ENCODE measurements at regions not wholly inside any gene's neighbourhood (a gene's known extent, or its start where the extent isn't known, plus 50 kb on each side); places are given as distances from the start of the nearest gene placed in this dataset.

GRCh38 chr11:109306322-109306721 is 115.7 kb upstream of the C11orf87 start:
- Histone ChIP-seq H3K9me3 (no peaks in the 10 kb centered on the region), H3K27me3 (no peaks in the 10 kb centered on the region), H3K36me3 (no peaks in the 10 kb centered on the region), H3K27ac (no peak overlapping the region), H3K4me1 (no peaks in the 10 kb centered on the region), H3K4me3 (no peak overlapping the region)
- TF ChIP-seq EP300 (IDR thresholded peaks at IDR 0.05) (no peak), CTCF (IDR thresholded peaks at IDR 0.05) (no peak), POLR2A (IDR thresholded peaks at IDR 0.05) (no peak), POLR2AphosphoS5 (IDR thresholded peaks at IDR 0.05) (no peak)
- WGBS, 2 donors (ENCODE audit: low coverage in 1 of 2) = 68% methylated on average over 2 of the region's 2 CpGs; no CpG with 5 or more reads in 1 of the 2 donors
- no peak for ATAC-seq

- ATAC-seq = no peak
- no peaks in the 10 kb centered on the region for H3K4me1 ChIP-seq
- H3K4me3 ChIP-seq = no peak overlapping the region
- no peak for TF ChIP-seq POLR2AphosphoS5 (IDR thresholded peaks at IDR 0.05)
- no peak for TF ChIP-seq EP300 (IDR thresholded peaks at IDR 0.05)
- TF ChIP-seq POLR2A (IDR thresholded peaks at IDR 0.05) = no peak
- no peak for TF ChIP-seq CTCF (IDR thresholded peaks at IDR 0.05)
- no peak overlapping the region for H3K27ac ChIP-seq
- 76 to 94% methylated on average over 3 of the region's 3 CpGs for WGBS, 2 donors (ENCODE audit: low coverage in 1 of 2)
- no peaks in the 10 kb centered on the region for H3K36me3 ChIP-seq
- no peaks in the 10 kb centered on the region for H3K27me3 ChIP-seq
- H3K9me3 ChIP-seq = no peaks in the 10 kb centered on the region
These were observed 114.6 kb upstream of the C11orf87 start for GRCh38 chr11:109307366-109307765.

GRCh38 chr11:109308551-109308950 is 113.4 kb upstream of the C11orf87 start:
- Histone ChIP-seq H3K27ac (no peak overlapping the region), H3K4me1 (no peaks in the 10 kb centered on the region), H3K9me3 (no peaks in the 10 kb centered on the region), H3K36me3 (no peaks in the 10 kb centered on the region), H3K27me3 (no peaks in the 10 kb centered on the region), H3K4me3 (no peak overlapping the region)
- WGBS, 2 donors (ENCODE audit: low coverage in 1 of 2) = 80 to 85% methylated on average over 1 to 3 of the region's 3 CpGs
- TF ChIP-seq EP300 (IDR thresholded peaks at IDR 0.05) (no peak), POLR2AphosphoS5 (IDR thresholded peaks at IDR 0.05) (no peak), POLR2A (IDR thresholded peaks at IDR 0.05) (no peak), CTCF (IDR thresholded peaks at IDR 0.05) (no peak)
- ATAC-seq = no peak

- no peak for ATAC-seq
- Histone ChIP-seq H3K36me3 (no peaks in the 10 kb centered on the region), H3K4me1 (no peaks in the 10 kb centered on the region), H3K27ac (no peak overlapping the region), H3K27me3 (no peaks in the 10 kb centered on the region), H3K9me3 (no peaks in the 10 kb centered on the region), H3K4me3 (no peak overlapping the region)
- TF ChIP-seq EP300 (IDR thresholded peaks at IDR 0.05) = no peak
- no peak for TF ChIP-seq CTCF (IDR thresholded peaks at IDR 0.05)
- TF ChIP-seq POLR2A (IDR thresholded peaks at IDR 0.05) = no peak
- no peak for TF ChIP-seq POLR2AphosphoS5 (IDR thresholded peaks at IDR 0.05)
- WGBS, 2 donors (ENCODE audit: low coverage in 1 of 2) = 58 to 67% methylated on average over 1 of the region's 1 CpG
These were observed 112.8 kb upstream of the C11orf87 start for GRCh38 chr11:109309153-109309552.

GRCh38 chr11:109317726-109318125 is 104.3 kb upstream of the C11orf87 start:
- Histone ChIP-seq H3K4me3 (no peak overlapping the region), H3K27ac (no peak overlapping the region), H3K9me3 (no peaks in the 10 kb centered on the region), H3K27me3 (no peaks in the 10 kb centered on the region), H3K36me3 (no peaks in the 10 kb centered on the region), H3K4me1 (no peaks in the 10 kb centered on the region)
- ATAC-seq = no peak
- no peak for TF ChIP-seq CTCF (IDR thresholded peaks at IDR 0.05)
- 88 to 100% methylated on average over 1 of the region's 1 CpG for WGBS, 2 donors (ENCODE audit: low coverage in 1 of 2)

Measured in gastroesophageal sphincter (tissue), 4 donors.